SU-DHL-6 (cell line): ENCODE measurements at regions not wholly inside any gene's neighbourhood (a gene's known extent, or its start where the extent isn't known, plus 50 kb on each side); places are given as distances from the start of the nearest gene placed in this dataset.

Experiments
- H2AFZ ChIP-seq: fragments of 200-600 bp; sonication (generic); 2 replicates; pipeline ENCODE4 v1.6.1; 2014; ENCODE audit warnings: low read depth, mild to moderate bottlenecking, moderate library complexity, mixed read lengths, antibody characterized with exemption, low read length; ENCODE audit not compliant: severe bottlenecking
- H3F3A ChIP-seq: fragments of 200-600 bp; shearing (Covaris generic); 2 replicates; pipeline ENCODE4 v1.6.0; 2016; ENCODE audit warnings: antibody characterized with exemption, mild to moderate bottlenecking; ENCODE audit not compliant: insufficient read depth
- H3K27ac ChIP-seq: fragments of 200-600 bp; sonication (generic); 2 replicates; pipeline ENCODE4 v1.5.1; 2016; ENCODE audit warnings: low read depth, mild to moderate bottlenecking, low read length, moderate library complexity, mixed read lengths
- H3K27me3 ChIP-seq: fragments of 200-600 bp; sonication (generic), shearing (Covaris generic); 2 replicates; pipeline ENCODE4 v1.6.0; 2014; ENCODE audit warnings: mild to moderate bottlenecking, low read length
- H3K36me3 ChIP-seq: fragments of 200-600 bp; sonication (generic); 2 replicates; pipeline ENCODE4 v1.6.1; 2014; ENCODE audit warnings: mild to moderate bottlenecking, low read length, mixed read lengths
- H3K4me2 ChIP-seq: fragments of 300-600, 200-600 bp; shearing (Covaris generic), sonication (generic); 2 replicates; pipeline ENCODE4 v1.6.0; 2014; ENCODE audit warnings: low read length, low read depth, mild to moderate bottlenecking; ENCODE audit not compliant: poor library complexity, severe bottlenecking
- H3K4me3 ChIP-seq: fragments of 200-600 bp; sonication (generic); 2 replicates; pipeline ENCODE4 v1.5.1; 2014; ENCODE audit warnings: antibody characterized with exemption, low read length, mild to moderate bottlenecking, mixed read lengths; ENCODE audit not compliant: insufficient read depth, poor library complexity, severe bottlenecking
- H3K79me2 ChIP-seq: fragments of 200-600 bp; sonication (generic); 2 replicates; pipeline ENCODE4 v1.6.1; 2014; ENCODE audit warnings: mild to moderate bottlenecking, low read length, moderate library complexity; ENCODE audit not compliant: insufficient read depth
- H3K9ac ChIP-seq: fragments of 200-600 bp; sonication (generic); 2 replicates; pipeline ENCODE4 v1.7.0; 2014; ENCODE audit warnings: mild to moderate bottlenecking, low read length
- H3K9me2 ChIP-seq: fragments of 200-600 bp; sonication (generic); replicated peaks from 2 replicates; pipeline ENCODE4 v1.6.1; 2014; ENCODE audit warnings: low read length; ENCODE audit not compliant: insufficient read depth
- H3K9me3 ChIP-seq: fragments of 200-600 bp; sonication (generic); 2 replicates; pipeline ENCODE4 v1.6.1; 2014; ENCODE audit warnings: low read length, mixed read lengths; ENCODE audit not compliant: insufficient read depth
- H4K20me1 ChIP-seq: fragments of 200-600 bp; sonication (generic); 2 replicates; pipeline ENCODE4 v1.6.1; 2014; ENCODE audit warnings: low read depth, mild to moderate bottlenecking, antibody characterized with exemption, low read length, moderate library complexity, mixed read lengths
- CTCF ChIP-seq: fragments of 200-600 bp; sonication (generic); IDR thresholded peaks from one replicate; pipeline ENCODE4 v1.5.1; 2017; ENCODE audit warnings: antibody characterized with exemption, mild to moderate bottlenecking, low read length, moderate library complexity; ENCODE audit not compliant: insufficient read depth, poor library complexity, severe bottlenecking
- EZH2phosphoT487 ChIP-seq: fragments of 200-600 bp; sonication (generic), shearing (Covaris generic); conservative IDR thresholded peaks from 2 replicates; pipeline ENCODE4 v1.6.1; 2018; ENCODE audit warnings: mild to moderate bottlenecking, antibody characterized with exemption, low read length, moderate library complexity, mixed read lengths

- H3K79me2 ChIP-seq, result no peaks in the 10 kb centered on the region
- TF ChIP-seq CTCF, result no peak
- no peak for TF ChIP-seq EZH2phosphoT487
- H3K27me3 ChIP-seq, result no peaks in the 10 kb centered on the region
- H3K4me2 ChIP-seq, result no peak overlapping the region
- H3K27ac ChIP-seq, result no peak overlapping the region
- H3K4me3 ChIP-seq, result no peak overlapping the region
- no peaks in the 10 kb centered on the region for H4K20me1 ChIP-seq
- no peaks in the 10 kb centered on the region for H3K9me2 ChIP-seq
- no peaks in the 10 kb centered on the region for H3K9me3 ChIP-seq
- no peaks in the 10 kb centered on the region for H3F3A ChIP-seq
- no peaks in the 10 kb centered on the region for H3K36me3 ChIP-seq
- no peak overlapping the region for H3K9ac ChIP-seq
- H2AFZ ChIP-seq, result no peak overlapping the region
These were observed 122.1 kb downstream of the SNX18 start for GRCh38 chr5:54639621-54640020.

GRCh38 chr5:54638106-54638505 lies 120.5 kb downstream of the SNX18 start:
- H3K4me3 ChIP-seq, result no peak overlapping the region
- H3K9me3 ChIP-seq, result no peaks in the 10 kb centered on the region
- H3K79me2 ChIP-seq, result no peaks in the 10 kb centered on the region
- no peaks in the 10 kb centered on the region for H3K36me3 ChIP-seq
- TF ChIP-seq CTCF, result no peak
- TF ChIP-seq EZH2phosphoT487, result no peak
- no peaks in the 10 kb centered on the region for H3K27me3 ChIP-seq
- no peak overlapping the region for H3K4me2 ChIP-seq
- no peak overlapping the region for H3K27ac ChIP-seq
- H3F3A ChIP-seq, result no peaks in the 10 kb centered on the region
- H2AFZ ChIP-seq, result no peak overlapping the region
- no peaks in the 10 kb centered on the region for H3K9me2 ChIP-seq
- H4K20me1 ChIP-seq, result no peaks in the 10 kb centered on the region
- H3K9ac ChIP-seq, result no peak overlapping the region

GRCh38 chr5:54637654-54638053 lies 120.1 kb downstream of the SNX18 start:
- H3K9ac ChIP-seq, result no peak overlapping the region
- no peak overlapping the region for H3K4me3 ChIP-seq
- no peaks in the 10 kb centered on the region for H3K36me3 ChIP-seq
- no peaks in the 10 kb centered on the region for H3K27me3 ChIP-seq
- no peaks in the 10 kb centered on the region for H3F3A ChIP-seq
- no peaks in the 10 kb centered on the region for H3K9me3 ChIP-seq
- H3K4me2 ChIP-seq, result no peak overlapping the region
- no peak overlapping the region for H2AFZ ChIP-seq
- no peak for TF ChIP-seq CTCF
- no peaks in the 10 kb centered on the region for H4K20me1 ChIP-seq
- H3K27ac ChIP-seq, result no peak overlapping the region
- no peaks in the 10 kb centered on the region for H3K79me2 ChIP-seq
- no peaks in the 10 kb centered on the region for H3K9me2 ChIP-seq

GRCh38 chr5:54634089-54634488 lies 116.5 kb downstream of the SNX18 start:
- no peak overlapping the region for H2AFZ ChIP-seq
- H3K9ac ChIP-seq, result no peak overlapping the region
- H4K20me1 ChIP-seq, result no peaks in the 10 kb centered on the region
- H3K36me3 ChIP-seq, result no peaks in the 10 kb centered on the region
- no peaks in the 10 kb centered on the region for H3F3A ChIP-seq
- H3K9me2 ChIP-seq, result no peaks in the 10 kb centered on the region
- 0 out of 2 replicates have a peak, but pooled peaks cover 4% of the 10 kb centered on the region for H3K9me3 ChIP-seq
- H3K4me3 ChIP-seq, result no peak overlapping the region
- no peak overlapping the region for H3K4me2 ChIP-seq
- TF ChIP-seq CTCF (no peak), EZH2phosphoT487 (no peak)
- no peaks in the 10 kb centered on the region for H3K27me3 ChIP-seq
- H3K79me2 ChIP-seq, result no peaks in the 10 kb centered on the region
- no peak overlapping the region for H3K27ac ChIP-seq
